SKM-1 treated with dmso at 0.1 percent for 144 hours (cell line): ENCODE measurements at regions not wholly inside any gene's neighbourhood (a gene's known extent, or its start where the extent isn't known, plus 50 kb on each side); places are given as distances from the start of the nearest gene placed in this dataset.
"Not testable (repeated sequence)": the region's sequence is repeated elsewhere in the genome, so short reads cannot be mapped to it uniquely, and the experiment has no call there.

Experiments used
- DNase-seq: peaks from one replicate; lab custom pipeline; 2025; ENCODE audit not compliant: unreplicated experiment; lab: John Stamatoyannopoulos, UW

DNA sequence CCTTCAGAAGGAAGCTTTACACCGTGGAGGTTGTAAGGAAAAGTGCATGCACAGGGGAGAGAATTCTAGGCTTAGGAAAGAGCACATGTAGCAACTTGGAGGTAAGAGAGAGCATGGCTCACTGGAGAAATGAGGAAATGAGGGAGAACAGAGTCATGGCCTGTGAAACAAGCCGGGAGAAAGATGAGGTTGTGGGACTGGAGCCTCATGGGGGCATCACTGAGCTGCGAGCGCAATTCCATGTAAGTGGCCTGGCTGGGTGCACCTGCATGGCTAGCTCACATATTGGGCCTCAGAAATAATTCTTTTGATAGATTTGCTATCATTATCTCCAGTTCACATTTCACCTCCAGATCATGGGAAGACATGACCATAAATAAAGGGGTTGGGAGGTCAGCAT, 785.5 kb upstream of the RAB6C start:
- peak; percentile 17 for DNase-seq

DNA sequence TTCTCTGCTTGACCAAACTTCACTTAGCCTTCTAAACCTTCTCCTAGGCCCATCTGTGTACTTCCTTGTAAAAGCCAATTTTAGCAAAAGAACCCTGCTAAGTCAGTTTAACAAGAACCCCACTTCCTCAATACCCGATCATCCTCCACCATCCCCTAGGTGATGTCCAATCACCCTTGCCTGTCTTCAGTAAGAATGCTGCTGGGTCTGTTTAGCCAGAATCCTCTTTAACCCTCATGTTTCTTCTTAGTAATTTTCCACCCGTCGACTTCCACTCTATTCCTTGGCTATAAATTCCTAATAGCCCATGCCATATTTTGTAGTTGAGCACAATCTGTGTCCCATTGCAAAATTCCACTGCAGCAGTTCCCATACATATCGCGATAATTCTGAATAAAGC, 780.0 kb upstream of the RAB6C start:
- DNase-seq, result peak; percentile 9

DNA sequence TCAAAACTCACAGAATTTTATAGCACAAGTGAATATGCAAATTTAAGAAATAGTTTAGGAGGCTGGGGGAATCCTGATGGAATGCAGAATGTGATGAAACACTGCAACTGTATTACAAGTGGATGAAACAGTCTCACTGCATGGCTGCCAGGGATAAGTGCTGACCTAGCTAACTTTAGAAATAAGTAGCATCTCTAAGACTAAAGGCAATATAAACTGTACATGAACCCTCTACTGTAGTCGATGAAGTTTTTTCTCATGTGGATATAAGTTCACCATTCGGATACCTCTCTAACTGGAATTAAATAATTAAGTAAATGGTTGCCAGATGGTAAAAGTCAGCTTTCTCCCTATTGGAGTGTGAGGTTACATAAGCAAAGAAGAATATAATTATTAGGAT, 777.8 kb upstream of the RAB6C start:
- no peak for DNase-seq

DNA sequence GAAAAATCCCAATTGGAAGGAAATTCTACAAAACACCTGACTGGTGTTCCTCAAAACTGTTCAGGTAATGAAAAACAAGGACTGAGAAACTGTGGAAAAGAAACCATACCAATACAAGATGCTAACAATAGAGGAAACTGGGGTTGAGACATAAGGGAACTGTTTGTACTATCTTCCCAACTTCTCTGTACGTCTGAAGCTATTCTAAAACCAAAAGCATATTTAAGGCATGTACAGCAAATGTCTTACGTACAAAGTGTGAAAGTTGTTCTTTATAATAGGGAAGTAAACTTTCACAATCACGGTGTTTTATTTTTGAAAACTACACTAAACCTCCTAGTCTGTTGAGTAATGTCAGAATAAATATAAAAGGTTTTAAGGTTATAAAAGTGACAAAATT, 776.1 kb upstream of the RAB6C start:
- DNase-seq, result peak; percentile 91

DNA sequence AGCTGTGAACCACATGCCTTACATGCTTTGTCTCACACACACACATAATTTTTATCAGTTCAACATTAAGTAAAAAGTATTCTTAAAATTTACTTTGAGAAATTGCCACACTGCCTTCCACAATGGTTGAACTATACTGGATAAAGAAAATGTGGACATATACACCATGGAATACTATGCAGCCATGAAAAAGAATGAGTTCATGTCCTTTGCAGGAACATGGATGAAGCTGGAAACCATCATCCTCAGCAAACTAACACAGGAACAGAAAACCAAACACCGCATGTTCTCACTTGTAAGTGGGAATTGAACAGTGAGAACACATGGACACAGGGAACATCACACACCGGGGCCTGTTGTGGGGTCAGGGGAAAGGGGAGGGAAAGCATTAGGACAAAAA, 774.9 kb upstream of the RAB6C start:
- DNase-seq, result not testable (repeated sequence)

DNA sequence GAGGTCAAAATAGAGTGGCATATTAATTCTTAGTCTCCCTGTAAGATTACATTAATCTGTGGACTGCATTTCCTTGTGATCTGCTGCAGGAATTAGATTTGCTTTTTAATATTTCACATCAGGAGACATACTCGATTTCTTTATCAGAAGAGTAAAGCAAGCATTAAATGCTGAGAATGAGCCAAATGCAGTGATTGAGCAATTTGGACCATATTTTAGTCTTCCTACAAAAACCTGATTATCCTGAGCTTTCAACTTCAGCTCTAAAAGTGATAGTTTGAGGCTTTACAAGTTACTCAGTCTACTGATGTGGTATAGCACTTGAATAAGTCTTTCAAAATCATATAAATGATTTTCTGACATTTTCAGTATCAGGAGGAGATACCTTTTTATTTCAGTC, 774.3 kb upstream of the RAB6C start:
- no peak for DNase-seq

DNA sequence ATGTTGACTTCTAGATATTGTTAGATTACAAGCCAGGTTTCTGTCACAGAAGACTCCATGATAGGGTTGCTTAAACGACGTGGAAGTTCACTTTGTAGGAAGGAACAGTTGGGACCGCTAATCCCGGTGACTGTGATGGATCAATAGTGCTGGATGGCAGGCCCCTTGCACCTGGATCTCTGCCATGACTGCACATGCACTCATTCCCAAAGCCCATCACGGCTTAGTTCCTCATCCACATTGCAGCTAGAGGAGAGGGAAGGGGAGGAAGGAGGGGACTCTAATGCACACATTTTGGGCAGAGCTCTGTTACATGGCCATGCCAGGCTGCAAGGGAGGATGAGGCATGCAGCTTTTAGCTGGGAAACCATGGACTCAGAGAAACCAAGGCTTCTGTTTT, 773.7 kb upstream of the RAB6C start:
- DNase-seq, result no peak

DNA sequence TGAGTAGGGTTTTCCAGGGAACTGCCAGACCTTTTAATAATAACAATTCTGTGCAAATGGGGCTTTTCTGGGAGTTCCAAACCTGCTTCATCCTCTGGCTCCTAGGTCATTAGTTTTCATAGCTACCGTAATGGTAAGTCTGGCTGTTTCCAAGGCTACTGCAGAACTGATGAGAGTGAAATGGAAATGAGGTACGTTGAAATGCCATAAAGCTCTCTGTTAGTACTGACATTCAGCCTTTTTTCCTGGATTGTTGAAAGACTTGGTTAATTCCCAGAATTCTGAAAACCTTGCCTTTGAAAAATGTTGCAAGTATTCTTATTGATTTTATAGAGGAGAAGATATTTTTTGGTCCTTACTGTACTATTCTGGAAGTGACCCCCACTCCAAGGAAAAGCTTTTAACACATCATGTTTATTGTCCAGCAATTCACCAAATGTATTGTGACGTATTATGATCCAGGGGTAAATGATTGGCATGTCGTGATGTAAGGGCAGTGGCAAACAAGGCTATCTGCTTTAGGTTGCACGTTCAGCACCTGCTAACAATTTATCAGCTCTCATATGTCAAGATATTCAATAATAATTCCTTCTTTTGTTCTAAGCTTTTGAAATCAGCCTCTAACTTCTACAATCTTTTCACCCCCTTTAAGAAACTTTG, 767.0 kb upstream of the RAB6C start:
- DNase-seq, result no peak

DNA sequence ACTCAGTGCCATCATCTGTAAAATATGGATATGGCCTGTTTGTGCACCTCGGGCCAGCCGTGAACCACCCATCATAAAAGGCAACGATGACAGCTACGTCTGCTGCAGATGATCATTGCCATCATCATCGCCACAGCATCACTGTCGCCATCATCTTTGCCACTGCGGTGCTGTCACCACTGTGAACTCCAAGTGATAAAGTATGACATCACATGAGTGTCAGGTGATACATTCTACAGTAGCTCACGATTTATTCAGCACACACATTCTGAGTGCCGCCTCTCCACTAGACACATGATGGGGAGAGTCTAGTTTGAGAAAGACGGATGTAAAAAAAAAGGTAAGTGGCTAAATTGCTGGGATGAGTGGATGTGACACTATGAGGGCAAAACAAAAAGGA, 755.4 kb upstream of the RAB6C start:
- DNase-seq, result no peak

DNA sequence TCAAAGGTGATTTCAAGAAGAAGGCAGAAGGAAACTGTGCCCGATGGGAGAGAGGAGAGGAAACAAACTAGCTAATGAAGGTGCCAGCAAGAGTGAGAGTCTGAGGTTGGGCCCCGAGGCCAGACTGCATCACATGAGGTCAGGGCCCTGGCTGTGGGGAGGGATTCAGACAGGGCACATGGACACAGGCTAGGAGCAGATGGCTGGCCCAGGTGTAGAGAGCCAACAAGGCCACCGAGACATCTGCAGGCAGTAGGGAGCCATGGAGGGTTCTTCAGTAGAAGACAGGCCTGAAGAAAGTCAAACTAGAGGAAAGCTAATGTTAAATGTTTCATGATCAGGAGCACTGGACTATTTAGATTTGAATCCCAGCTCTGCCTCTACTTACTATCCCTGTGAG, 755.0 kb upstream of the RAB6C start:
- DNase-seq, result no peak

DNA sequence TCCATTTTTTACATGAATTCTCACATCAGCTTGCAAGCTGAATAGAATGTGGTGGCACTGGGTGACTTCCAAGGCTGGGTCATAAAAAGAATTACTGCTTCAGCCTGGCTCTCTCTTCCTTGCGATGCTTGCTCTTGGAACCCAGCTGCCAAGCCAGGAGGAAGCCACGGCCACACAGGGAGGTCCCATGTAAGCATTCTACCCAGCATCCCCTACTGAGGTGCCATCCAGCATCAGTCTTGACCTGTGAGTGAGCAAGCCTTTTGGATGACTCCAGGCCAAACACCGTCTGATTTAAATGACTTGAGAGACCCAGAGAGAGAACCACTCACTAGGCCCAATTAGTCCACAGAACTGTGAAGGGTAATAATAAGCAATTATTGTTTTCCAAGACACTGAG, 750.3 kb upstream of the RAB6C start:
- no peak for DNase-seq

DNA sequence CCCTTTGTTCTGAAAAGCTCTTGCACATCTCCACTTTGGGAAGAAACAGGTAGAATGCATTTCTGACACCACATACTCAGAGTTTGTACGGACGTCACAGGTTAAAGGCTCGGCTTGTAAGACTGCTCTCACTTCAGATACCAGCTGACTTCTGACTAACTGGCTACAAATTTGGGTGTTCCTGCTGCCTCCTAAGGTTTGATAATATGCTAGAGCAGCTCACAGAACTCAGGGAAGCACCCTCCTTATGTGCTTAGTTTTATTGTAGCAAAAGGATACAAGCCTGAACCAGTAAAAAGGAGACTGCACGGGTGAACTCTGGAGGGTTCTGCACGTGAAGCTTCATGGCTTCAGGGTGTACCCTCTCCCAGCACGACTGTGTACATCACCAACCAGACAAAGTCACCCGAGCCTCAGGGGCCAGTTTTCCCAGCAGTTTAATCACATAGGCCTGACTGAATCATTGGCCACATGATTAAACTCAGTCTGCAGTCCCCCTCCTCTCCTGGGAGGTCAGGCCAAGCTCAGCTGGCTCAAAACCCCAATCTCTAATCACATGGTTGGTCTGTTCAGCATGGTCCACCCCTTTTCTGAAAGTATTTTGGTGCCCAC, 749.5 kb upstream of the RAB6C start:
- DNase-seq, result no peak

DNA sequence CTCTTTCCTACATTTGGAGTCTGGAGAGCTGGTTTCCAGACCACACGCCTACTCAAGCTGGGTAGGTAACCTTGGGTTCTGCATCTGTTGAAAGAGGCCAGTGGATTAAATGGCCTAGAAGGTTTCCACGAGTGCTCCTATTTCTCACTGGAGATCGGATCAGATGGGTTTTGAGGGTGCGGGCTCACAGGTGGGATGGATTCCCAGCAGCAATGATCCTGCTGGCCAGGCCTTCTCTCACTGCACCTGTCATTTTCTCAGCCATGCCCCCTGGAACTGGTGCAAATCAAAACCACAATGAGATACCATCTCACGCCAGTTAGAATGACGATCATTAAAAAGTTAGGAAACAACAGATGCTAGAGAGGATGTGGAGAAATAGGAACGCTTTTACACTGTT, 747.5 kb upstream of the RAB6C start:
- no peak for DNase-seq

DNA sequence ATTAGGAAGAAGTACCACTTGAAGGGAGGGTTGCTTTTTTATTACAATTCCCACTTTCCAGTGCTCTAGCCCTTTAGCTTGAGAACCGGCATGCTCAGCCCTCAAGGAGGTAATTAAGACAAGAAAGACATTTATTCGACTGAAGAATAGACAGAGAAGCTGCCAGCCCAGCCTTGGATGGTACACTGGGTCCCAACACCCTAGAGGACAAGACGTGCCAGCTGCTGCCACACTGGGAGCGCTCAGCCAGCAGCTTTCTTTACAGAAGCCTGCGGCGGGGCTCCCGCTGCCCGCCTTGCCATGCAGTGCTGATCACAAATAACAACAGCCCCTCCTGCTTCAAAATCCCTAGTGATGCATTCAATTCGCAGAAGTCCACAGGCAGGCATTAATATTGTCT, 746.3 kb upstream of the RAB6C start:
- no peak for DNase-seq

DNA sequence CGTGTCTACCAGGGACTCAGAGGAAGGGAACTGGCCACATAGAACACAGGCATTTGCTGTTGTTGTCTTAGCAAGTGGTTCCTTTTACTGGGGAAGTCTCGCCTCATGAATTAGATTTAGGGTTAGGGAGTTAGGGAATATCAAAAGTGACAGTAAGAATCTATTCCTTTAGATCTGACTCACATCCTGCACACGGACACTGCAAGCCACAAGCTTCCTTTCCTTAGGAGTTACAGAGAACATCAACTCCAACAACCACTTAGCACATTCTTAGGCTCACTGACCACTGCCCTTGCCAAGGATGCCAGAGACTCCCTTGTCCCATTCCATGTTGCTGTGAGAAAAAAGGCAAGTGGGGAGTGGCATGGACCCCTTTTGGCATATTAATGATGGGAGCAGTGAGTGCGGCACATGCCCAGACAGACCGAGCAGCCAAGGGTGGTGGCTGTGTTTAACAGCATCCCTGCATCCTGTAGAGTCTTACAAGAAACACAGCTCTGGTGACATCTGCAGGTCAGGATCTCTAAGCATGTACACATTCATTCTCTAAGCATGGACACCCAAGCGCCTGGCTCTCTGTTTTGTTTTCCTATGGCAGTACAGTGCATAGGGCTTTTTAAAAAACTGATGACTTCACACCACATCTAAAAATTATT, 745.6 kb upstream of the RAB6C start:
- DNase-seq, result no peak

DNA sequence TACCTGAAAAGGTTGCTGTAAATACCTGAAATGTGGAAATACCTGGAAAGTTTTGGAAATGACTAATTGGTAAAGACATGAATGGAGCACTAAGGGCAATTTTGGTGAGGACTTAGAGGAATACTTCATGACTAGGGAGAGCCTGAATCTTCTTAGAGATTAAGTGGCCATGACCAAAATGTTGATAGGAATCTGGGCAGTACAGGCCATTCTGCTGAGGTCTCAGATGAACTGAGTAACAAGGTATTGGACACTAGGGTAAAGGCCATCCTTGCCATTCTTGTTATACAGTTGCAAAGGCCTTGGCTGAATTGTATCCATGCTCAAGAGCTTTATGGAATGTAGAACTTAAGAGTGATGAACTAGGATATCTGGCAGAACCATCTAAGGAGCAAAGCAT, 742.9 kb upstream of the RAB6C start:
- DNase-seq, result no peak

DNA sequence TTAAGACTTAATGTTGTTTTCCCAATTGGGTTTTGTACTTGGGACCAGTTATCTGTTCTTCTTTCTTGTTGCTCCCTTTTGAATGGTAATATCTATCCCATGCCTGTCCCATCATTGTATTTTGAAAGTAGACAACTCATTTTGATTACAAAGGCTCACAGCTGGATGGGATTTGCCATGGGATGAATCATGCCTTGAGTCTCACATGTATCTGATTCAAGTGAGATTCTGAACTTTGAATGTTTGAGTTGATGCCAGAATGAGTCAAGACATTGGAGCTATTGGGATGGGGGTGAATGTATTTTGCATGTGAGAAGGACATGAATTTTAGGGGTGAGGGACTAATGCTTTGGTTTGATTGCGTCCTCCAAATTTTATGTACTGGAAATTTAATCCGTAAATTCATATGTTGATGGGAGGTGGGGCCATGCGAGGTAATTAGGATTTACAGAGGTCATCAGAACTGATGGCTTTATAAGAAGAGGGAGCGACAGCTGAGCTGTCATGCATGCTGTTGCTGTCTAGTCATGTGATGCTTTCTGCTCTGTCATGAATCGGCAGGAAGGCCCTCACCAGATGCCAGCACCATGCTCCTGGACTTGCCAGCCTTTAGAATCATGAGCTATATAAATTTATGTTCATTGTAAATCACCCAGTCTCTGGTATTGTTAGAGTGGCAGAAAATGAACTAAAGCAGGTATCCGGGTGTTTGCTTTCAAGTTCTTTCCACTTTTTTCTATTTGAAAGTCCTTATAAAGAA, 741.3 kb upstream of the RAB6C start:
- DNase-seq, result no peak

DNA sequence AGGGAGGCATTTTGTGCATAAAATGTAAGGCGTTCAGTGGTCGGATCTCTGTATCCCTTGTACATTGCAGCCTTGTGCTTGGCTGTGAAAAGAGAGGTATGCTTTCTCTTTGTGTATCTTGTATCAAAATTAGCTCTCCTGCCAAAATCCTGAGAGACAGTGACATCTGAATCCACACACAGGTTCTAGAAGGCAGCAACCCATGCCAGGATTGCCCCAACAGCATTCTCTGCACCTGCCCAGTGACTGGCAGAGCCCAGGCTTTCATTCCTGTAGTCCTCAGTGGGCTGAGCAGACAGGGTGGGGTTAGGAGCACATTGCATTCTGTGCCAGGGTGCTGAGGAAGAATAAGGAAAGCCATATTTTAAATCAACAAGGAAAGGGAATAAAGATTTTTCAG, 740.3 kb upstream of the RAB6C start:
- no peak for DNase-seq

DNA sequence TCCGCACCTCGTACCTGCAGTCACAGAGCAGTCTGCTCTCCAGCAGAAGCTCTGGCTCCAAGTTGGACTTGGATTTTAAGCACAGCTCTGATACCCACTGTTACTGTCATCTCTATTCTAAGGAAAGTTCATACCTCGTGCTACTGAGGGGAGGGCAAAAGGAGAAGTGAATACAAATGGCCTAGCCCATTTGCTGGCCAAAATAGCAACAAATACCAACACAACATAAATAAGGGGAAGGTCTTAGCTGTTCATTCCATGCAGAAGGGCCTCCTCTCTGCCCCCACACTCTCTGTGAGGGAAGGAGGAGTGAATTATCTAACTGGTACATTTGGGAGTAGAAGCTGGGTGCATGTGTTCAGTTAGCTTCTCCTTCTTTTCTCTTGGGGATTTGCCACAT, 739.4 kb upstream of the RAB6C start:
- DNase-seq, result no peak

DNA sequence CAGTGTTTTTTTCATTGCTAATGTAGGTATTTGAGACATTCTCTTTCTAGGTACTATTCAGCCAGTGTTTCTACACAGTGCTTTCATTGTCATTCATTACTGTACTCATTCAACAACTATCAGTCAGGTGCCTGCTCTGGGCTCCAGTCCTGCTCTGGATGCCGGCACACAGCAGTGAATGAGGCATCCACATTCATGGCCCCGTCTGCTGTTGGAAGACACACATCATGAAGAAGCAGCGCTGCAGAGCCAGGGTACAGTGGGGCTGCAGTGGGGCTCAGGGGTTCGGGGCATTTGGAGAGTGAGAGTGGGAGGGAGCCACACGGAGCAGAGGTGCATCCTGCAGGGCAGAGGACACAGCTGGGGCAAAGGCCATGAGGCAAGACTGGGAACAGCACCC, 737.2 kb upstream of the RAB6C start:
- DNase-seq, result no peak

DNA sequence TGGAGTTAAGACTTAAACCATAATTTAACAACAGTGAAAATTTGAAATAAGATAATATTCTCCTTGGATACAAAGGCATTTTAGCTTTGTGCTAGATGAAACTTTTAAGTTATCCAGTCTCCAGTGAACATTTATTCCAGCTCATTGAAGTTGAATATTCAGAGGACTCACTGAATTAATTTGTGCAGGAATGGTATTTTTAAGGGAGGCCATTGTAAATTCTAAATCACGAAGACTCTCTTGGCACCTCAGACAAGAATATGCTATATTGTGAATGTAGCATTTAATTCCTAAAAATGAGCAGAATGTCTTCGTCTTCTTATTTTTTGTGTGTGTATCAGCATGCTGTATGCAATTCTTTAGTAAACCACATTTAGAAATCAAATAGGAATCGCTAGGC, 731.7 kb upstream of the RAB6C start:
- DNase-seq, result no peak

DNA sequence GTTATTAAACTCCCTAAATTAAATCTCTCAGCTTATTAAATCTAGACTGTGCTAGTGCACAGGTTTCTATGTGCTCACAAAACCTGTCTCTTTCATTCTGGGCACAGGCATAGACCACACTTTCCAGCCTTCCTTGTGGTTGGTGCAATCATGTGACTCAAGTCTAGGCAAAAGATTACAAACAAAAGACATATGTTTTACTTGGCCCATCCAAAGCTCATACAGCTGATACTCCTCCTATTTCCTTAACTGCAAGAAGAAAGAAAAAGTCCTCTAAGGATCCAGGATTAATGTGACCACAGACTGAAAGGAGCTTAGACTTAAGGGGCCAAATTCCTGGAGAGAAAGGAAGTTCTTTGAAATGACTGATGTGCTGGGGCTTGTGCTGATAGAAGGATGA, 731.3 kb upstream of the RAB6C start:
- no peak for DNase-seq
